ENCODE measurements at regions not wholly inside any gene's neighbourhood (a gene's known extent, or its start where the extent isn't known, plus 50 kb on each side); places are given as distances from the start of the nearest gene placed in this dataset.

DNA sequence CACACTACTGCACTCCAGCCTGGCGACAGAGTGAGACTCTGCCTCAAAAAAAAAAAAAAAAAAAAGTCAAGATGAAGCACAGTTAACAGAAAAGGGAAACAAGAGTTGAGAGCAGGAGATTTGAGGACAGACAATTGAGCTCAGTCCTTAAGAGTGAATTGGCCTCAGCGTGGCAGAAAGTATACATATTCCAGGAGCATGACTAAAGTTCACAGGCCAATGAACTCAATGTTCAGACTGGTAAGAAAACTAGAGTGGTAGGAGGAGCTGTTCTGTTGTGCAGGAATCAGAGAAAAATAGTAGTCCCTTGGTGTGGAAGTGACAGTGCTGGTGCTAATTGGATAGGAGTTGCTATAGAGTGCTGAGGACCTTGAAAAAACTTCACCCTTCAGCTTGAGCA lies 60.0 kb downstream of the NRN1 start:
- Histone ChIP-seq H3K36me3 (no peaks in the 10 kb centered on the region), H3K4me3 (no peak overlapping the region), H3K27me3 (no peaks in the 10 kb centered on the region), H3K27ac (no peak overlapping the region), H3K4me1 (no peaks in the 10 kb centered on the region), H3K9me3 (no peaks in the 10 kb centered on the region)
- intact Hi-C loops (cut with DNase I), result no loop called here
- TF ChIP-seq, protein P1, sequence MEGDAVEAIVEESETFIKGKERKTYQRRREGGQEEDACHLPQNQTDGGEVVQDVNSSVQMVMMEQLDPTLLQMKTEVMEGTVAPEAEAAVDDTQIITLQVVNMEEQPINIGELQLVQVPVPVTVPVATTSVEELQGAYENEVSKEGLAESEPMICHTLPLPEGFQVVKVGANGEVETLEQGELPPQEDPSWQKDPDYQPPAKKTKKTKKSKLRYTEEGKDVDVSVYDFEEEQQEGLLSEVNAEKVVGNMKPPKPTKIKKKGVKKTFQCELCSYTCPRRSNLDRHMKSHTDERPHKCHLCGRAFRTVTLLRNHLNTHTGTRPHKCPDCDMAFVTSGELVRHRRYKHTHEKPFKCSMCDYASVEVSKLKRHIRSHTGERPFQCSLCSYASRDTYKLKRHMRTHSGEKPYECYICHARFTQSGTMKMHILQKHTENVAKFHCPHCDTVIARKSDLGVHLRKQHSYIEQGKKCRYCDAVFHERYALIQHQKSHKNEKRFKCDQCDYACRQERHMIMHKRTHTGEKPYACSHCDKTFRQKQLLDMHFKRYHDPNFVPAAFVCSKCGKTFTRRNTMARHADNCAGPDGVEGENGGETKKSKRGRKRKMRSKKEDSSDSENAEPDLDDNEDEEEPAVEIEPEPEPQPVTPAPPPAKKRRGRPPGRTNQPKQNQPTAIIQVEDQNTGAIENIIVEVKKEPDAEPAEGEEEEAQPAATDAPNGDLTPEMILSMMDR (IDR thresholded peaks at IDR 0.05), result no peak
- DNase-seq (no peak), ATAC-seq (no peak)

DNA sequence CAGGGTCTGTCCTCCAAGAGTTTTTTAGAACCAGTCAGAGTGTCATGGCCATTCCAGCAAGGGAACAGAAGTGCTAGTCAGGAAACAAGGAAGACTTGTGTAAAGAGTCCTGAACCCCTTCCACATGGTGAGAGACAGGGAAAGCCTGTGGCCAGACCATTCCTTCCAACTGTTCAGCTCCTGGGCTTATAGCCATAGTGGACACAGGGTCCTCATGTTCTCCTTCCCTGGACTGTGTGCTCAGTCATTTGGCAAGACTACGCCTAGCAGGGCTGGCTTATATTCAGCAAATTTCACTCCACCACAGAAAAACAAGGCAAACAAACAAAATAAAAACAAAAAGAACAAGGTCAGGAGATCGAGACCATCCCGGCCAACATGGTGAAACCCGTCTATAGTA lies 60.5 kb downstream of the NRN1 start:
- no peak overlapping the region for H3K4me3 ChIP-seq
- ATAC-seq (no peak), DNase-seq (no peak)
- no peaks in the 10 kb centered on the region for H3K9me3 ChIP-seq
- intact Hi-C loops (cut with DNase I), result no loop called here
- no peaks in the 10 kb centered on the region for H3K36me3 ChIP-seq
- no peak overlapping the region for H3K27ac ChIP-seq
- TF ChIP-seq, protein P1 (IDR thresholded peaks at IDR 0.05), result no peak
- H3K4me1 ChIP-seq, result no peaks in the 10 kb centered on the region
- H3K27me3 ChIP-seq, result no peaks in the 10 kb centered on the region

DNA sequence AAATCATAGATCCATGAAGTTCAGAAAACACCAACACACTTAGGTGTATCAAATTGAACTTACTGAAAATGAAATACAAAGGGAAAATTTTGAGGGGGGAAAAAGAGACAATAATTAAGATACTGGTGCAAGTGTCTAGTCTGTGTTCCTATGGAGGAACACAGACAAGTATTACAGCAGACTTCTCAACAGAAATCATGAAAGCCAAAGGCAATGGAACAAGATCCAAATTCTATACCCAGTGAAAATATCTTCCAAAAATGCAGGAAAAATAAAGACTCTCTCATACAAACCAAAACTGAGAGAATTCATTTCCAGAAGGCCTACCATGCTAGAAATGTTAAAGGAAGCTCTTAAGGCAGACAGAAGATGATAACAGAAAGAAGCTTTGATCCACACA lies 63.1 kb downstream of the NRN1 start:
- H3K4me3 ChIP-seq, result no peak overlapping the region
- no peaks in the 10 kb centered on the region for H3K36me3 ChIP-seq
- TF ChIP-seq, protein P1 (IDR thresholded peaks at IDR 0.05), result no peak
- H3K27ac ChIP-seq, result no peak overlapping the region
- no peak for ATAC-seq
- no peak for DNase-seq
- H3K4me1 ChIP-seq, result no peaks in the 10 kb centered on the region
- H3K27me3 ChIP-seq, result no peaks in the 10 kb centered on the region
- intact Hi-C loops (cut with DNase I), result no loop called here
- no peaks in the 10 kb centered on the region for H3K9me3 ChIP-seq

DNA sequence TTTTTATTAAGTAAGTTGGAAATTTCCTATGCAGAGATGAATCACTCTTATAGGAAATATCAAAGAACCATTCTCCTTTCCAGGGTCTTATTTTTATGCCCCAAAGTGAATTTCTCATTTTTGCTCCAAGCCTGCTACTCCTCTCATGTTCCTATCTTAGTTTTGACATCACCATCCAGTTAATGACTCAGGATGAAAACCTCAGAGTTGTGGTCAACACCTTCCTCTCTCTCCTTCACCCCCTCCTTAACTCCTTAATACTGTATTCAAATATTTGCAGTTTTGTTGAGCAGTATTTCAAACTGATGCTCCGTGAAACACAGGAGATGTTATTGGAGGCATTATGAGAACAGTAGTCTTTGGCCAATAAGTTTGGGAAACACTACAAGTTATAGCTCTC lies 64.1 kb downstream of the NRN1 start:
- TF ChIP-seq, protein P1 (IDR thresholded peaks at IDR 0.05), result no peak

DNA sequence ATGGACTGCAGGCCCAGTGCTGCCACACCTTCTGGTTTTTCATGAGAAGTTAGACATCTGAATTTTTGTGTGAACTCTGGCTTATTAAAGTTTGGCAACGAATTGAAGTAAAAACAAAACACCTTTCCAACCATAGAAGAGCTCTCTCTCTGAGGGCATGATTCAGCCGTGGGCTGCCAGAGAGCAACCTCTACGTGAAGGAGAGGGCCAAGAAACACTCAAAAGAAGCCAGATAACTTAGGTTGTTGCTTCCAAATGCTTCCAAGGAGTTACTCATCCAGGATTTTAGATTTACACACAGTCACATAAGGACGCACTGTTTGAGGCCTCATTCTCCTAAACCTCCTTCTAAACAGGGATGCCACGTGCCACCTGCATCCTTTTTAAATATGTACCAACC lies 65.5 kb downstream of the NRN1 start:
- ATAC-seq (no peak), DNase-seq (no peak)
- Histone ChIP-seq H3K4me3 (no peak overlapping the region), H3K36me3 (no peaks in the 10 kb centered on the region), H3K27ac (no peak overlapping the region), H3K27me3 (no peaks in the 10 kb centered on the region), H3K9me3 (no peaks in the 10 kb centered on the region), H3K4me1 (no peaks in the 10 kb centered on the region)
- intact Hi-C loops (cut with DNase I), result no loop called here
- TF ChIP-seq, protein P1 (IDR thresholded peaks at IDR 0.05), result no peak

More for the DNA sequence above, 64.1 kb downstream of the NRN1 start:
- no peak for ATAC-seq
- no peaks in the 10 kb centered on the region for H3K27me3 ChIP-seq
- H3K4me1 ChIP-seq, result no peaks in the 10 kb centered on the region
- H3K4me3 ChIP-seq, result no peak overlapping the region
- H3K27ac ChIP-seq, result no peak overlapping the region
- no peaks in the 10 kb centered on the region for H3K36me3 ChIP-seq
- no peaks in the 10 kb centered on the region for H3K9me3 ChIP-seq
- no peak for DNase-seq
- intact Hi-C loops (cut with DNase I), result no loop called here

DNA sequence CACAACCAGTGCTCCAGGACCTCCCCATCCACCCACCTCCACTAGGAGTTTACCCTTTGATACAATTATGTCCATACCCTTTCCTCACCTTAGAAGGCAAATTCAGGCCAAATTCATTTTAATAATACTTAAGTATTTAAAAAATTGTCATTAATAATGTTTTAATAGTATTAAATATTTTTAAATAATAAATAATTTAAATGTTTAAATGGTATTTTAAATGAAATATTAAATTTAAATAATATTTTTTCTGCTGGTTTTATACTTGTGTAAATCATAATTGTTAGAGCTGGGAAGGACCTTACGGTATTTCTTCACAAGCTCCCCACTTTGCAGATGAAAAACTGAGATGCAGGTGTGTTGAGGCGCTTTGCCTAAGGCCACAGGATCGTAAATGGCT lies 67.8 kb downstream of the NRN1 start:
- intact Hi-C loops (cut with DNase I), result no loop called here
- Histone ChIP-seq H3K4me1 (no peaks in the 10 kb centered on the region), H3K36me3 (no peaks in the 10 kb centered on the region), H3K27ac (no peak overlapping the region), H3K4me3 (no peak overlapping the region), H3K27me3 (no peaks in the 10 kb centered on the region), H3K9me3 (no peaks in the 10 kb centered on the region)
- ATAC-seq, result no peak
- no peak for DNase-seq
- TF ChIP-seq, protein P1 (IDR thresholded peaks at IDR 0.05), result no peak
